Activated CD4-positive, alpha-beta memory T cell treated with anti-CD3 and anti-CD28 coated beads for 36 hours (primary cell): ENCODE measurements at regions not wholly inside any gene's neighbourhood (a gene's known extent, or its start where the extent isn't known, plus 50 kb on each side); places are given as distances from the start of the nearest gene placed in this dataset.

Experiments
- CTCF ChIA-PET: fragments of 350-600 bp; sonication (Branson Sonifier 250); formaldehyde crosslinking; loops from one replicate; lab custom pipeline; 2021; ENCODE audit warnings: antibody characterized with exemption, inconsistent platforms; lab: Charles Lee
- POLR2A ChIA-PET: fragments of 350-600 bp; sonication (Branson Sonifier 250); formaldehyde crosslinking; loops from one replicate; lab custom pipeline; 2021; ENCODE audit warnings: antibody characterized with exemption; lab: Charles Lee
- DNase-seq: peaks from one replicate; pipeline ENCODE4 v3.0.0-alpha.2; 2020
- H3K27ac Mint-ChIP-seq: one replicate; pipeline ENCODE4 v1.8.0; 2021; ENCODE audit warnings: mixed read lengths
- H3K27me3 Mint-ChIP-seq: one replicate; pipeline ENCODE4 v1.8.0; 2021; ENCODE audit warnings: mixed read lengths
- H3K36me3 Mint-ChIP-seq: one replicate; pipeline ENCODE4 v1.8.0; 2021; ENCODE audit warnings: mixed read lengths
- H3K4me1 Mint-ChIP-seq: one replicate; pipeline ENCODE4 v1.8.0; 2021; ENCODE audit warnings: low read depth, mixed read lengths
- H3K4me3 Mint-ChIP-seq: one replicate; pipeline ENCODE4 v1.8.0; 2021; ENCODE audit warnings: mild to moderate bottlenecking, mixed read lengths
- H3K9me3 Mint-ChIP-seq: one replicate; pipeline ENCODE4 v1.8.0; 2021; ENCODE audit warnings: mixed read lengths
- intact Hi-C: fragments of 100-400 bp; cut with micrococcal nuclease; formaldehyde crosslinking; loops from one replicate; pipeline ENCODE4 v1.15.1; 2023

DNA sequence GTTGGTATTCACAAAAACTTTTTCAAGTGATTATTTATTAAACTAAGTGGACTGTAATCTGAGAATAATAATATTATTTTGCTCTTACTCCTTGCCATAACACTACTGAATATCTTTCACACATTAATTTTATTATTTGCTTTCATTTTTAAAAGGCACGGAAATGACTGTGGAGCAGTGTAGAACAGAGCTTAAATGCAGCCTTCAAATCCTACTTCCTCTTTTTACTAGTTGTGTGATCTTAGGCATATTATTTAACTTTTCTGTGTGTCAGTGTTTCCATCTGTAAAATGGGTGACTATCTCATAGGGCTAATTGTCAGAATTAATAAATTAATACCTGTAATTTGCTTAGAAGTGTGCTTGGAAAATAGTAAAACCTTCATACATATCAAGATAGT lies 55.5 kb upstream of the SLC8A1 start:
- H3K9me3 Mint-ChIP-seq, result no peaks in the 10 kb centered on the region
- H3K27me3 Mint-ChIP-seq, result no peaks in the 10 kb centered on the region
- H3K27ac Mint-ChIP-seq, result no peak overlapping the region
- no peak for DNase-seq
- ChIA-PET POLR2A (no interaction called here), CTCF (no interaction called here)
- no peaks in the 10 kb centered on the region for H3K4me1 Mint-ChIP-seq
- intact Hi-C loops, result no loop called here
- no peak overlapping the region for H3K4me3 Mint-ChIP-seq
- H3K36me3 Mint-ChIP-seq, result no peaks in the 10 kb centered on the region

DNA sequence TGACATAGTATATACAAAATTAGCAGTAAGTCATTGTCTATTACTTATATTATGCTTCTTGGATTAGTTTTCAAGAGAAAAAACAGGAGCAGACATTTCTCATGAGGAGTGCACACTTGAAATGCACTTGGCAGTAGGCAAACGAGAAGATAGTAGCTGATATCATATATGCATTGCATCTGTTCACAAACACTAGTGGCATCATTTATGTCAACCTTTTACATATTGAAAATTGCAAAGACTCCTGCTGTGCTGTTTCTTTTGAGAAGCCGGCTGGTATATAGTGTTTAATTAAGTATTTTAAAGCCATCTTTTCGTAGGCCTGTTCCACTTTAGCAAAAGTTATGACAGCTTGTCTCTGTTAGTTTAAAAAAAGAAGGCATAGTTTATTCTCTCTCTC lies 58.4 kb upstream of the SLC8A1 start:
- intact Hi-C loops, result no loop called here
- H3K9me3 Mint-ChIP-seq, result no peaks in the 10 kb centered on the region
- no peaks in the 10 kb centered on the region for H3K27me3 Mint-ChIP-seq
- no peak for DNase-seq
- POLR2A ChIA-PET, result no interaction called here
- CTCF ChIA-PET, result no interaction called here
- H3K27ac Mint-ChIP-seq, result no peak overlapping the region
- H3K36me3 Mint-ChIP-seq, result no peaks in the 10 kb centered on the region
- H3K4me1 Mint-ChIP-seq, result no peaks in the 10 kb centered on the region
- no peak overlapping the region for H3K4me3 Mint-ChIP-seq

DNA sequence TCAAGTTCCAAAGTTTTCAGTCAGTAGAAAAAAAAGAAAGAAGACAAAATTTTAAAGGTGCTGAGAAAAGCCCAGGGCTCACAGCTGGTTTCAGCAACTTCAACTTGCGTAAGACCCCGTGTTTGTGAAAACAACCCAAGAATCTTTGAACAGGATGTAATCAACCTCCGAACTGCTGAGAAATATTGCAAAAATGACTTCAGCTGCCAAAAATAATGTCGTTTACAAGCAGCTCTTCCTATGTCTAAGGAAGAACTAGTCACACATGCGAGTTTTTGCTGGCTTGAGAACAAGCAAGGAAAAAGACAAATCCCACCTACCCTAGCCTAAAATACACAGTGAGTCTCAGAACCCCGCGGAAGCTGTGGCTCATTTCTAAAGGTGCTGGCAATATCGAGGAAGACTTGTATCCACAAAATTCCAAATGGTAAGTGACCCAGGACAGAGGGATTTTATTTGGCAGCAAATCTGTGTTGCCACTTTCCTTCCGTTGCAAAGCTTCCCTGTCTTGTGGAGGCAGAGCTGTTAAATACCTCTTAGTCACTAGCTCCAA lies 59.8 kb upstream of the SLC8A1 start:
- intact Hi-C loops, result no loop called here

DNA sequence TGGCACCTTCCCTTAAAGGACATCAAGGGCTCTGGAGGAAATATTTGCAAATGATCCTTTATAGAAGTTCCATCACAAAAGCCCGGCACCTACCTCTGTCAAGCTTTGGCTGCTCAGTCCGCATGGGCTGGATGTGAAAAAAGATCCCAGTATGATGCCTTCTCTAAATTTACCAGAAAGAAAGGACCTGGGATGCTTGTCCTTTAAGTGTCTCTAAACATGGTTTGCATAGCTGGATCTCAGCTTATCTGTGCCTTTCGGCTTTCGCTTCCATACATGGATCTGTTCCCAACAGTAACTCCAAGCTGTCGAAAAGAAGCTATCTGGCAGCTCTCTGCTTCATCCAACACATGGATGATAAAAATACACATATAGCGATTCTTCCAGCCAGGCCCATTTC lies 60.4 kb upstream of the SLC8A1 start:
- H3K4me1 Mint-ChIP-seq, result no peaks in the 10 kb centered on the region
- no peaks in the 10 kb centered on the region for H3K27me3 Mint-ChIP-seq
- ChIA-PET CTCF (interaction anchor here (0.7 kb wide), 1 partner anchor 1186 kb away, joined by 3 read pairs; no protein-coding TSS in a partner anchor), POLR2A (no interaction called here)
- H3K4me3 Mint-ChIP-seq, result no peak overlapping the region
- H3K36me3 Mint-ChIP-seq, result no peaks in the 10 kb centered on the region
- DNase-seq, result no peak
- H3K9me3 Mint-ChIP-seq, result no peaks in the 10 kb centered on the region
- intact Hi-C loops, result no loop called here
- H3K27ac Mint-ChIP-seq, result no peak overlapping the region

More for the DNA sequence above, 59.8 kb upstream of the SLC8A1 start:
- H3K36me3 Mint-ChIP-seq, result no peaks in the 10 kb centered on the region
- no peaks in the 10 kb centered on the region for H3K27me3 Mint-ChIP-seq
- H3K9me3 Mint-ChIP-seq, result no peaks in the 10 kb centered on the region
- POLR2A ChIA-PET, result no interaction called here
- DNase-seq, result no peak
- CTCF ChIA-PET, result interaction anchor here (0.7 kb wide), 1 partner anchor 1186 kb away, joined by 3 read pairs; no protein-coding TSS in a partner anchor
- no peaks in the 10 kb centered on the region for H3K4me1 Mint-ChIP-seq
- no peak overlapping the region for H3K4me3 Mint-ChIP-seq
- no peak overlapping the region for H3K27ac Mint-ChIP-seq

DNA sequence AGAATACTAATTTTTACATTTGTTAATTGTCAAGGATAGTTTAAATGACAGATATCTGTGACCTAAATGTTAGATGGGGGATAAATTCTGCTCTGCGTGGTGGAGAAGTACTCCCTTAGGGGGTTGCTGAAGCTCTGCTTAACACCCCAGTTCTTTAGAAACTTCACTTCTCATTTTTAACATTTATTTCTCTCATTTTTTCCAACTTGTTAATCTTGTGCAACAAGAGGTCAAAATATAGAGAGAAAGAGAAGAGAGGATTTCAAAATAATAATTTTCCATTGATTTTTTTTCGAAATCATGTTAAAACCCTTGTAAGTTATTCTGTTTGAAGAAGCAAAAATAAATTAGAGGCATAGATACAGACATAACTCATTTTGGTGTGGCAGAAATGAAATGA lies 61.3 kb upstream of the SLC8A1 start:
- no peak overlapping the region for H3K4me3 Mint-ChIP-seq
- CTCF ChIA-PET, result no interaction called here

DNA sequence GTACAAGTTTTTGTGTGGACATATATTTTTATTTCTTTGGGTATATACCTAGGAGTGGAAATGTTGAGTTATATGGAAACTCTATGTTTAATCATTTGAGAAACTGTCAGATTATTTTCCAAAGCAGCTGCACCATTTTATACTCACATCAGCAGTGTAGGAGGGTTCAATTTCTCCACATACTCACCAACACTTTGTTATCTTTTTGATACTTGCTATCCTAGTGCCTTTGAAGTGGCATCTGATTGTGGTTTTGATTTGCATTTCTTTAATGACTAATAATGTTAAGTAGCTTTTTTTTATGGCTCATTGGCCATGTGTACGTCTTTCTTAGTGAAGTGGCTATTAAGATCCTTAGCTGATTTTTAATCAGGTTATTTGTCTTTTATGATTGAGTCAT lies 64.7 kb upstream of the SLC8A1 start:
- no peak overlapping the region for H3K4me3 Mint-ChIP-seq
- H3K36me3 Mint-ChIP-seq, result no peaks in the 10 kb centered on the region
- H3K4me1 Mint-ChIP-seq, result no peaks in the 10 kb centered on the region
- ChIA-PET POLR2A (no interaction called here), CTCF (no interaction called here)
- no peak overlapping the region for H3K27ac Mint-ChIP-seq
- intact Hi-C loops, result no loop called here
- H3K27me3 Mint-ChIP-seq, result no peaks in the 10 kb centered on the region
- DNase-seq, result no peak
- no peaks in the 10 kb centered on the region for H3K9me3 Mint-ChIP-seq

More for the DNA sequence above, 61.3 kb upstream of the SLC8A1 start:
- H3K36me3 Mint-ChIP-seq, result no peaks in the 10 kb centered on the region
- no peak for DNase-seq
- H3K9me3 Mint-ChIP-seq, result no peaks in the 10 kb centered on the region
- no peak overlapping the region for H3K27ac Mint-ChIP-seq
- intact Hi-C loops, result no loop called here
- POLR2A ChIA-PET, result no interaction called here
- no peaks in the 10 kb centered on the region for H3K27me3 Mint-ChIP-seq
- H3K4me1 Mint-ChIP-seq, result no peaks in the 10 kb centered on the region

DNA sequence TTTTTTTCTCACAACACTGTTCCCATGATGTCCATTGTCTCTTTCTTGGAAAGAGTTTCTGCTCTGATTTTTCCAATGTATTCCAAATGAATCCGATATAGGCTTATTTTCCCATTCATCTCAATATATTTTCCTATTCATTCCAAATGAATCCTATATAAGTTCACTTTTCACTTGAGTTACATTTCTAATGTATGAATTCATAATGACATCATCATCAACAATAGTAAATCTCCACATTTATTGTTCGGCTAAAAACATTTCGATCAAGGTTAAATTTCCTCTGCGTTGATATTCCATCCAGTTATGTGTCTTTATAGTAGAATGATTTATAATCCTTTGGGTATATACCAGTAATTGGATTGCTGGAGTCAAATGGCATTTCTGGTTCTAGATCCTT lies 76.7 kb upstream of the SLC8A1 start:
- Mint-ChIP-seq H3K27ac (no peak overlapping the region), H3K4me3 (no peak overlapping the region), H3K36me3 (no peaks in the 10 kb centered on the region), H3K9me3 (peaks cover 17% of the 10 kb centered on the region), H3K4me1 (no peaks in the 10 kb centered on the region), H3K27me3 (no peaks in the 10 kb centered on the region)
- DNase-seq, result no peak
- ChIA-PET CTCF (no interaction called here), POLR2A (no interaction called here)
- intact Hi-C loops, result no loop called here

DNA sequence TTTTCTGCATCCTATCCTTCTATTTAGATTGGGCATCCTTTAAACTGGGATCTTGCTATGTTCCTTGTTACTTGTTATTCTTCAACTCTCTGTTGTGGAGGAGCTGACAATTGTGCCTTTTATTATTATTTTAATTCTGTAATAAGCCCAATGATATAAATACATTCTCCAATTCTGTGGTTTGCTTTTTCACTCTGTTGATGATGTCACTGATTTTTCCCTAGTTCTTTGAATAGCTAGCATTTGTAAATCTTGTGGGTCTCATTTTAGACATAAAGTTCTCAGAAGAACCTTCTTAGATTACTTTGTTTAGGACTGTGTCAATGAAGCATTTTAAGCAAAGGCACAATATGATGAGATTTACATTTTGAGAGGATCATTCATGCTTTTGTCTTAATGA lies 79.5 kb upstream of the SLC8A1 start:
- POLR2A ChIA-PET, result no interaction called here
- CTCF ChIA-PET, result interaction anchor here (1.0 kb wide), 1 partner anchor 10 kb away, joined by 3 read pairs; no protein-coding TSS in a partner anchor
- no peaks in the 10 kb centered on the region for H3K4me1 Mint-ChIP-seq
- intact Hi-C loops, result no loop called here
- H3K4me3 Mint-ChIP-seq, result no peak overlapping the region
- H3K27me3 Mint-ChIP-seq, result no peaks in the 10 kb centered on the region
- H3K9me3 Mint-ChIP-seq, result peaks cover 17% of the 10 kb centered on the region
- no peaks in the 10 kb centered on the region for H3K36me3 Mint-ChIP-seq
- DNase-seq, result no peak
- no peak overlapping the region for H3K27ac Mint-ChIP-seq

DNA sequence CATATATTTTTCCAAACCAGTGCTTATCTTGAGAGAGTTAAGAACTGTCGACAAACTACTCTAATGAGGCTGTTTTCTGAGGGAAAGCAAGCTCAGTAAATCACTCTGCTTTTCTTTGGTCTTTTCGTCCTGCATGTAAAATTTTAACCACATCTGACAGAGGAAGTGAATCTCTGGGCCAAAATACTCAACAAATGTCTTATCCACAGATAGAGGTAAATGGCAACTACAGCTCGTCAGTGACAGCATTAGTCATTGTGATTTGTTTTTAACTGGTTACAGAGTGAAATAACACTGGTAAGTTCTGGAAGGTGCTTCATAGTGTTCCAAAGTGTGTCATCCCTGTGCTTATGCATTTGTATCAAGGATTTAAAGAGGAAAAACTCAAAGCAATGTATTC lies 82.6 kb upstream of the SLC8A1 start:
- Mint-ChIP-seq H3K27me3 (no peaks in the 10 kb centered on the region), H3K36me3 (no peaks in the 10 kb centered on the region), H3K4me1 (no peaks in the 10 kb centered on the region), H3K4me3 (no peak overlapping the region), H3K9me3 (peaks cover under 1% of the 10 kb centered on the region), H3K27ac (no peak overlapping the region)
- DNase-seq, result no peak
- CTCF ChIA-PET, result no interaction called here
- POLR2A ChIA-PET, result no interaction called here
- intact Hi-C loops, result no loop called here

DNA sequence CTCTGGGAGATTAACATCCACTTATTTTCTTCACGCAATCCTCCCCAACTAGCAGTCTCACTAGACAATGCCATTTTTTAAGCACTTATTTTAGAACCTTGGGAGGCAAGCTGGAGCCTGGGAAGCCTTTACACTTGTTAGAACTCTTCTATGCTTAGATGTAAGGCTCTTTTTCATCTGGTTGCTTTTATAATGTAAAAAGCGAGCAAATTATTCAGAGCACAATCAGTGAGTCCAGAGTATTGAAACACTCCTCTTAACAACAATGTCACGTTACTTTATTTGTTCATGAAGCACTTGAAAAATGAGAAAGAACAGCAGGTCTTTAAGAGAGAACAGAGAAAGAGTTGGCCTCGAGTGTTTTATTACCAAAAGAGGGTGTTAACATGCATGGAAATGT lies 84.1 kb upstream of the SLC8A1 start:
- Mint-ChIP-seq H3K27ac (no peak overlapping the region), H3K36me3 (no peaks in the 10 kb centered on the region), H3K4me3 (no peak overlapping the region), H3K4me1 (no peaks in the 10 kb centered on the region), H3K27me3 (no peaks in the 10 kb centered on the region), H3K9me3 (no peaks in the 10 kb centered on the region)
- POLR2A ChIA-PET, result no interaction called here
- CTCF ChIA-PET, result no interaction called here
- no peak for DNase-seq
- intact Hi-C loops, result no loop called here

DNA sequence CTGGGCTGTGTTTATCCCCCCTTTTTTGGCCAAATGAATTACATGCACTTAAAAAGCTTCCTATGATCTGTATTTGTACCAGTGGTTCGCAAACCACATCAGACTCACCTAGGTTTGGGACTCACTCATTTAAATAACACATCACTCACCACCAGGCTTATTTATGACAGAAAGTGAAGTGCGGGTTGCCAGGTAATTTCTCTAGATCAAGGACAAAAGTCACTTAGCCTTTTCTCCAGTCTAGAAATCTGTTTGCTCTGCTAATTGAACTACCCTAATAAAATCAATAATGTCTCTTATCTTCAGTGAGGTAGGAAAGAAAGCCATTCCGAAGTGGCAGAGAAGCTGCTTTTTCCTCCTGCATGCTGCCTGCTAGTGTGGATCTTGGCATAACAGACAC lies 88.1 kb upstream of the SLC8A1 start:
- Mint-ChIP-seq H3K4me3 (no peak overlapping the region), H3K27me3 (no peaks in the 10 kb centered on the region), H3K4me1 (no peaks in the 10 kb centered on the region), H3K36me3 (no peaks in the 10 kb centered on the region), H3K9me3 (peaks cover 1% of the 10 kb centered on the region), H3K27ac (no peak overlapping the region)
- ChIA-PET POLR2A (no interaction called here), CTCF (no interaction called here)
- no peak for DNase-seq
- intact Hi-C loops, result no loop called here

DNA sequence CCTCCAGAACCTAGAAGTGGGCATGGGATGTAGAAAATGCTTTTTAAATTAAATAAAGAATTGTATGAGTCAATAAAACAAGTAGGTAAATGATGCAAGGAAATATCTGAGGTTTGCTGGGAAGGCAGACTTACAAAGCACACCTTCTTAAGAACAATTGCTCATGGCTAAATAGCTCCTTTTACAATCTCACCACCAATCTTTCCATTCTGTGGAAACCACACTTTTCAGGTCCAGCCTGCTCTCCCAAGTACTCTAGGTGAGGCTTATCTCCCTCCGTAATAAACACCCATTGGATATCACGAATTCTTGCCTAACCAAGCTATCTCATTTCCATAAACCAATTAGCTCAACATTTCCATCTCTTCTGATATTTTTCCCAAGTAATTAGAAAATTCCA lies 91.5 kb upstream of the SLC8A1 start:
- Mint-ChIP-seq H3K27me3 (no peaks in the 10 kb centered on the region), H3K4me3 (no peak overlapping the region), H3K9me3 (peaks cover 8% of the 10 kb centered on the region), H3K36me3 (no peaks in the 10 kb centered on the region), H3K27ac (no peak overlapping the region), H3K4me1 (no peaks in the 10 kb centered on the region)
- POLR2A ChIA-PET, result no interaction called here
- DNase-seq, result no peak
- intact Hi-C loops, result no loop called here
- CTCF ChIA-PET, result no interaction called here

DNA sequence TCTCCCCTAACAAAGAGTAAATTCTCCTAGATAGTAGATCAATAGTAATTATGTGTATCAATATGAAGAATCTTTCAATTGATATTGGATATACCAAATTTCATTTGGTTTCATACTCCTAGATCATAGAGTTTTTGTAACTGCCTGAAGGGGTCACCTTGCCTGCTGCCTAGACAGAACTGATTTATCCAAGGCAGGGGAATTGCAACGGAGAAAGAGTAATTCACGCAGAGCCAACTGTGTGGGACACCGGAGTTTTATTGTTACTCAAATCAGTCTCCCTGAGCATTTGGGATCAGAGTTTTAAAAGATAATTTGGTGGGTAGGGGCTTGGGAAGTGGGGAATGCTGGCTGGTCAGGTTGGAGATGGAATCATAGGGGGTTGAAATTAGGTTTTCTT lies 92.2 kb upstream of the SLC8A1 start:
- H3K4me1 Mint-ChIP-seq, result no peaks in the 10 kb centered on the region
- DNase-seq, result no peak
- H3K9me3 Mint-ChIP-seq, result peaks cover 8% of the 10 kb centered on the region
- ChIA-PET CTCF (no interaction called here), POLR2A (no interaction called here)
- H3K4me3 Mint-ChIP-seq, result no peak overlapping the region
- H3K27ac Mint-ChIP-seq, result no peak overlapping the region
- H3K27me3 Mint-ChIP-seq, result no peaks in the 10 kb centered on the region
- no peaks in the 10 kb centered on the region for H3K36me3 Mint-ChIP-seq
- intact Hi-C loops, result no loop called here
